H1 (cell line): ENCODE measurements at regions not wholly inside any gene's neighbourhood (a gene's known extent, or its start where the extent isn't known, plus 50 kb on each side); places are given as distances from the start of the nearest gene placed in this dataset.

Experiments
- CTCF ChIA-PET: fragments of 300-600 bp; sonication (Branson Sonifier 250); formaldehyde crosslinking; loops from one replicate; lab custom pipeline; 2021; ENCODE audit not compliant: partially characterized antibody; lab: Charles Lee
- POLR2A ChIA-PET: fragments of 300-600 bp; sonication (Branson Sonifier 250); formaldehyde crosslinking; loops from one replicate; lab custom pipeline; 2021; ENCODE audit warnings: inconsistent platforms; ENCODE audit not compliant: partially characterized antibody; lab: Charles Lee
- DNase-seq, 2 experiments: peaks; one replicate each; pipeline versions ENCODE4 v3.0.0 to v3.0.0-alpha.2; 2010 to 2022; ENCODE audit warnings: low spot score in 2 of 2, low read depth in 1 of 2, mixed read lengths in 1 of 2
- FAIRE-seq: peaks from 2 replicates; lab custom pipeline; 2011; peaks lifted over from hg19 to GRCh38; lab: Jason Lieb, UNC
- H2AFZ ChIP-seq: 2 replicates; pipeline ENCODE4 v1.8.1; 2012; ENCODE audit warnings: low read length, inconsistent platforms
- H2AK5ac ChIP-seq: 2 replicates; pipeline ENCODE4 v1.6.1; 2013; ENCODE audit warnings: low read depth, low read length
- H2BK120ac ChIP-seq: replicated peaks from 2 replicates; pipeline ENCODE3; 2013; ENCODE audit warnings: low read depth, low read length, inconsistent platforms
- H2BK12ac ChIP-seq: 2 replicates; pipeline ENCODE4 v1.6.1; 2013; ENCODE audit warnings: low read depth, low read length
- H2BK15ac ChIP-seq: 2 replicates; pipeline ENCODE4 v1.6.1; 2013; ENCODE audit warnings: low read length
- H2BK20ac ChIP-seq: 2 replicates; pipeline ENCODE4 v1.6.1; 2013; ENCODE audit warnings: low read length
- H2BK5ac ChIP-seq: 2 replicates; pipeline ENCODE4 v1.6.1; 2013; ENCODE audit warnings: low read depth, low read length
- H3K14ac ChIP-seq: 2 replicates; pipeline ENCODE4 v1.6.1; 2013; ENCODE audit warnings: inconsistent platforms; ENCODE audit not compliant: insufficient read length
- H3K18ac ChIP-seq: 2 replicates; pipeline ENCODE4 v1.6.1; 2013; ENCODE audit warnings: low read length; ENCODE audit errors: extremely low read depth
- H3K23ac ChIP-seq: 2 replicates; pipeline ENCODE4 v1.6.1; 2013; ENCODE audit warnings: inconsistent platforms; ENCODE audit not compliant: insufficient read length
- H3K23me2 ChIP-seq: 2 replicates; pipeline ENCODE4 v1.6.1; 2013; ENCODE audit warnings: low read depth, low read length
- H3K27ac ChIP-seq: 2 replicates; pipeline ENCODE4 v1.6.1; 2011; ENCODE audit warnings: low read depth, low read length, inconsistent platforms
- H3K27me3 ChIP-seq, 4 experiments: replicated peaks in 1 of 4; 1 replicate in 1 of 4; 2 replicates in 3 of 4; pipeline versions ENCODE4 v1.6.1 to v1.8.1; 2011 to 2013; ENCODE audit warnings: low read length in 3 of 4, mild to moderate bottlenecking in 3 of 4, inconsistent platforms in 2 of 4, mixed read lengths in 2 of 4, moderate library complexity in 1 of 4; ENCODE audit not compliant: control insufficient read depth in 3 of 4, insufficient read depth in 3 of 4; ENCODE audit errors: extremely low read depth in 1 of 4
- H3K36me3 ChIP-seq, 4 experiments: 2 replicates each; pipeline versions ENCODE4 v1.6.1 to v1.8.1; 2011 to 2013; ENCODE audit warnings: mild to moderate bottlenecking in 4 of 4, low read length in 3 of 4, moderate library complexity in 2 of 4, control low read depth in 1 of 4, inconsistent platforms in 1 of 4; ENCODE audit not compliant: insufficient read depth in 4 of 4, control insufficient read depth in 2 of 4
- H3K4ac ChIP-seq: replicated peaks from 2 replicates; pipeline ENCODE3; 2013; ENCODE audit warnings: low read length, low read depth, mixed read lengths, inconsistent platforms; ENCODE audit not compliant: insufficient read length
- H3K4me1 ChIP-seq, 4 experiments: replicated peaks in 1 of 4; 1 replicate in 1 of 4; 2 replicates in 3 of 4; pipeline versions ENCODE4 v1.6.1 to v1.8.1; 2011 to 2013; ENCODE audit warnings: low read length in 3 of 4, inconsistent platforms in 2 of 4, mixed read lengths in 1 of 4; ENCODE audit not compliant: insufficient read depth in 4 of 4, control insufficient read depth in 3 of 4
- H3K4me2 ChIP-seq, 2 experiments: 2 replicates each; pipeline versions ENCODE4 v1.6.1 to v1.8.1; 2011 to 2013; ENCODE audit warnings: low read depth in 2 of 2, low read length in 2 of 2, control low read depth in 1 of 2, inconsistent platforms in 1 of 2, mild to moderate bottlenecking in 1 of 2; ENCODE audit not compliant: insufficient read depth in 1 of 2
- H3K4me3 ChIP-seq, 4 experiments: fragments of 200-600, 300-600 bp in 1 of 4; sonication (generic), shearing (Covaris generic), sonication (Bioruptor Twin) in 1 of 4; 2 replicates each; pipeline versions ENCODE4 v1.5.1 to v1.8.1; 2011 to 2016; ENCODE audit warnings: low read length in 4 of 4, low read depth in 3 of 4, control low read depth in 2 of 4, inconsistent platforms in 2 of 4, mild to moderate bottlenecking in 2 of 4, mixed read lengths in 1 of 4, moderate library complexity in 1 of 4; ENCODE audit not compliant: insufficient read depth in 2 of 4; ENCODE audit errors: extremely low read depth in 1 of 4
- H3K56ac ChIP-seq: replicated peaks from 2 replicates; pipeline ENCODE3; 2013; ENCODE audit warnings: low read depth, mild to moderate bottlenecking, mixed read lengths, low read length, inconsistent platforms; ENCODE audit not compliant: insufficient read length
- H3K79me1 ChIP-seq: 2 replicates; pipeline ENCODE4 v1.6.1; 2013; ENCODE audit warnings: low read depth, low read length, control low read depth
- H3K79me2 ChIP-seq, 2 experiments: 2 replicates each; pipeline versions ENCODE4 v1.6.1 to v1.8.1; 2012 to 2013; ENCODE audit warnings: low read length in 2 of 2, mild to moderate bottlenecking in 2 of 2, inconsistent platforms in 1 of 2; ENCODE audit not compliant: insufficient read depth in 2 of 2, control insufficient read depth in 1 of 2
- H3K9ac ChIP-seq, 4 experiments: replicated peaks in 1 of 4; 1 replicate in 1 of 4; 2 replicates in 3 of 4; pipeline versions ENCODE4 v1.6.1 to v1.8.1; 2011 to 2013; ENCODE audit warnings: low read depth in 3 of 4, low read length in 3 of 4, control low read depth in 2 of 4, mild to moderate bottlenecking in 2 of 4, moderate library complexity in 2 of 4, inconsistent platforms in 1 of 4; ENCODE audit errors: extremely low read depth in 1 of 4
- H3K9me3 ChIP-seq, 2 experiments: 2 replicates each; pipeline versions ENCODE4 v1.6.1 to v1.8.1; 2012 to 2013; ENCODE audit warnings: mild to moderate bottlenecking in 2 of 2, moderate library complexity in 2 of 2, control low read depth in 1 of 2, inconsistent platforms in 1 of 2, low read depth in 1 of 2, low read length in 1 of 2, mixed read lengths in 1 of 2; ENCODE audit not compliant: insufficient read depth in 2 of 2
- H4K20me1 ChIP-seq, 2 experiments: replicated peaks in 1 of 2; 2 replicates each; pipeline versions ENCODE3 to v1.8.1; 2011 to 2013; ENCODE audit warnings: inconsistent platforms in 2 of 2, low read length in 2 of 2, mild to moderate bottlenecking in 1 of 2; ENCODE audit not compliant: insufficient read depth in 2 of 2, control insufficient read depth in 1 of 2
- H4K5ac ChIP-seq: 2 replicates; pipeline ENCODE4 v1.6.1; 2013; ENCODE audit warnings: low read length, low read depth, mixed read lengths, inconsistent platforms; ENCODE audit not compliant: insufficient read length
- H4K8ac ChIP-seq: 2 replicates; pipeline ENCODE4 v1.8.0; 2013; ENCODE audit warnings: mild to moderate bottlenecking, moderate library complexity, low read length, inconsistent platforms; ENCODE audit not compliant: insufficient read depth; ENCODE audit errors: extremely low read depth
- H4K91ac ChIP-seq: replicated peaks from 2 replicates; pipeline ENCODE3; 2013; ENCODE audit warnings: low read length, mixed read lengths, inconsistent platforms; ENCODE audit not compliant: insufficient read length
- BACH1 ChIP-seq: IDR thresholded peaks from 2 replicates; pipeline ENCODE4 v1.6.1; 2012; ENCODE audit warnings: low read length, improper control_type of control experiment
- GABPA ChIP-seq: IDR thresholded peaks from 2 replicates; pipeline ENCODE4 v1.6.1; 2011; ENCODE audit warnings: mild to moderate bottlenecking, low read length, moderate library complexity, borderline replicate concordance; ENCODE audit not compliant: insufficient read depth
- JUND ChIP-seq: IDR thresholded peaks from 2 replicates; pipeline ENCODE4 v1.6.1; 2011; ENCODE audit warnings: mild to moderate bottlenecking, improper control_type of control experiment, low read length
- KDM4A ChIP-seq: IDR thresholded peaks from one replicate; pipeline ENCODE4 v1.7.1; 2012; ENCODE audit warnings: low read depth, mild to moderate bottlenecking, moderate library complexity, low read length, inconsistent platforms; ENCODE audit not compliant: severe bottlenecking
- MAX ChIP-seq: IDR thresholded peaks from 2 replicates; pipeline ENCODE4 v1.6.1; 2012; ENCODE audit warnings: inconsistent platforms
- SP4 ChIP-seq: IDR thresholded peaks from 2 replicates; pipeline ENCODE4 v1.6.1; 2012; ENCODE audit warnings: low read length, inconsistent platforms
- SRF ChIP-seq: IDR thresholded peaks from 2 replicates; pipeline ENCODE4 v1.6.1; 2011; ENCODE audit warnings: mild to moderate bottlenecking, low read depth, low read length, moderate library complexity
- WGBS, 2 experiments: shearing (Covaris generic) in 1 of 2; methylation state at CpG; one replicate each; pipeline versions ENCODE4 v1.1.6 to v1.1.7; 2013 to 2015; ENCODE audit warnings: low lambda C conversion rate in 2 of 2, mixed read lengths in 2 of 2, inconsistent platforms in 1 of 2, low coverage in 1 of 2, missing lambda C conversion rate in 1 of 2; ENCODE audit not compliant: insufficient replicate concordance in 2 of 2, insufficient coverage in 1 of 2, insufficient read length in 1 of 2; ENCODE audit errors: extremely low coverage in 1 of 2, missing lambda C conversion rate in 1 of 2; 5-methylcytosine and 5-hydroxymethylcytosine counted together

GRCh38 chr13:33464345-33464744 lies 178.8 kb upstream of the STARD13 start (continued):
- no peak for TF ChIP-seq KDM4A

- Histone ChIP-seq H3K27ac (no peak overlapping the region), H3K14ac (no peak overlapping the region), H3K23ac (no peak overlapping the region), H2BK120ac (no peak overlapping the region), H3K9me3 (no peaks in the 10 kb centered on the region), H3K79me2 (no peaks in the 10 kb centered on the region), H2BK12ac (no peak overlapping the region), H2BK15ac (no peak overlapping the region), H2BK5ac (no peak overlapping the region), H3K18ac (no peak overlapping the region), H4K91ac (no peak overlapping the region), H2AK5ac (no peak overlapping the region), H3K56ac (no peak overlapping the region), H3K36me3 (no peaks in the 10 kb centered on the region), H4K5ac (no peak overlapping the region), H3K27me3 (no peaks in the 10 kb centered on the region), H3K23me2 (no peaks in the 10 kb centered on the region), H3K4me1 (no peaks in the 10 kb centered on the region; a peak in 1 of 7 replicates), H3K79me1 (no peaks in the 10 kb centered on the region), H2BK20ac (no peak overlapping the region), H3K4me2 (no peak overlapping the region), H2AFZ (no peak overlapping the region), H3K4ac (no peak overlapping the region), H4K20me1 (no peaks in the 10 kb centered on the region), H3K4me3 (no peak overlapping the region), H4K8ac (no peak overlapping the region), H3K9ac (no peak overlapping the region)
- FAIRE-seq = no peak
- WGBS, 2 experiments = 91% methylated on average over 2 of the region's 2 CpGs; no CpG with 5 or more reads in 1 of the 2 experiments
- POLR2A ChIA-PET = no interaction called here
- CTCF ChIA-PET = no interaction called here
- DNase-seq = no peak
- TF ChIP-seq SRF = no peak
- no peak for TF ChIP-seq MAX
- no peak for TF ChIP-seq SP4
- no peak for TF ChIP-seq JUND
- TF ChIP-seq BACH1 = no peak
- no peak for TF ChIP-seq GABPA
Measured at GRCh38 chr13:33466262-33466661, 180.7 kb upstream of the STARD13 start.
